H1 (cell line): ENCODE measurements at regions not wholly inside any gene's neighbourhood (a gene's known extent, or its start where the extent isn't known, plus 50 kb on each side); places are given as distances from the start of the nearest gene placed in this dataset.

ENCODE experiments used
- CTCF ChIA-PET: fragments of 300-600 bp; sonication (Branson Sonifier 250); formaldehyde crosslinking; loops from one replicate; lab custom pipeline; 2021; ENCODE audit not compliant: partially characterized antibody; lab: Charles Lee
- POLR2A ChIA-PET: fragments of 300-600 bp; sonication (Branson Sonifier 250); formaldehyde crosslinking; loops from one replicate; lab custom pipeline; 2021; ENCODE audit warnings: inconsistent platforms; ENCODE audit not compliant: partially characterized antibody; lab: Charles Lee
- DNase-seq, 2 experiments: peaks; one replicate each; pipeline versions ENCODE4 v3.0.0 to v3.0.0-alpha.2; 2010 to 2022; ENCODE audit warnings: low spot score in 2 of 2, low read depth in 1 of 2, mixed read lengths in 1 of 2
- FAIRE-seq: peaks from 2 replicates; lab custom pipeline; 2011; peaks lifted over from hg19 to GRCh38; lab: Jason Lieb, UNC
- H2AFZ ChIP-seq: 2 replicates; pipeline ENCODE4 v1.8.1; 2012; ENCODE audit warnings: low read length, inconsistent platforms
- H2AK5ac ChIP-seq: 2 replicates; pipeline ENCODE4 v1.6.1; 2013; ENCODE audit warnings: low read depth, low read length
- H2BK120ac ChIP-seq: replicated peaks from 2 replicates; pipeline ENCODE3; 2013; ENCODE audit warnings: low read depth, low read length, inconsistent platforms
- H2BK12ac ChIP-seq: 2 replicates; pipeline ENCODE4 v1.6.1; 2013; ENCODE audit warnings: low read depth, low read length
- H2BK15ac ChIP-seq: 2 replicates; pipeline ENCODE4 v1.6.1; 2013; ENCODE audit warnings: low read length
- H2BK20ac ChIP-seq: 2 replicates; pipeline ENCODE4 v1.6.1; 2013; ENCODE audit warnings: low read length
- H2BK5ac ChIP-seq: 2 replicates; pipeline ENCODE4 v1.6.1; 2013; ENCODE audit warnings: low read depth, low read length
- H3K14ac ChIP-seq: 2 replicates; pipeline ENCODE4 v1.6.1; 2013; ENCODE audit warnings: inconsistent platforms; ENCODE audit not compliant: insufficient read length
- H3K18ac ChIP-seq: 2 replicates; pipeline ENCODE4 v1.6.1; 2013; ENCODE audit warnings: low read length; ENCODE audit errors: extremely low read depth
- H3K23ac ChIP-seq: 2 replicates; pipeline ENCODE4 v1.6.1; 2013; ENCODE audit warnings: inconsistent platforms; ENCODE audit not compliant: insufficient read length
- H3K23me2 ChIP-seq: 2 replicates; pipeline ENCODE4 v1.6.1; 2013; ENCODE audit warnings: low read depth, low read length
- H3K27ac ChIP-seq: 2 replicates; pipeline ENCODE4 v1.6.1; 2011; ENCODE audit warnings: low read depth, low read length, inconsistent platforms
- H3K27me3 ChIP-seq, 4 experiments: replicated peaks in 1 of 4; 1 replicate in 1 of 4; 2 replicates in 3 of 4; pipeline versions ENCODE4 v1.6.1 to v1.8.1; 2011 to 2013; ENCODE audit warnings: low read length in 3 of 4, mild to moderate bottlenecking in 3 of 4, inconsistent platforms in 2 of 4, mixed read lengths in 2 of 4, moderate library complexity in 1 of 4; ENCODE audit not compliant: control insufficient read depth in 3 of 4, insufficient read depth in 3 of 4; ENCODE audit errors: extremely low read depth in 1 of 4
- H3K36me3 ChIP-seq, 4 experiments: 2 replicates each; pipeline versions ENCODE4 v1.6.1 to v1.8.1; 2011 to 2013; ENCODE audit warnings: mild to moderate bottlenecking in 4 of 4, low read length in 3 of 4, moderate library complexity in 2 of 4, control low read depth in 1 of 4, inconsistent platforms in 1 of 4; ENCODE audit not compliant: insufficient read depth in 4 of 4, control insufficient read depth in 2 of 4
- H3K4ac ChIP-seq: replicated peaks from 2 replicates; pipeline ENCODE3; 2013; ENCODE audit warnings: low read length, low read depth, mixed read lengths, inconsistent platforms; ENCODE audit not compliant: insufficient read length
- H3K4me1 ChIP-seq, 4 experiments: replicated peaks in 1 of 4; 1 replicate in 1 of 4; 2 replicates in 3 of 4; pipeline versions ENCODE4 v1.6.1 to v1.8.1; 2011 to 2013; ENCODE audit warnings: low read length in 3 of 4, inconsistent platforms in 2 of 4, mixed read lengths in 1 of 4; ENCODE audit not compliant: insufficient read depth in 4 of 4, control insufficient read depth in 3 of 4
- H3K4me2 ChIP-seq, 2 experiments: 2 replicates each; pipeline versions ENCODE4 v1.6.1 to v1.8.1; 2011 to 2013; ENCODE audit warnings: low read depth in 2 of 2, low read length in 2 of 2, control low read depth in 1 of 2, inconsistent platforms in 1 of 2, mild to moderate bottlenecking in 1 of 2; ENCODE audit not compliant: insufficient read depth in 1 of 2
- H3K4me3 ChIP-seq, 4 experiments: fragments of 200-600, 300-600 bp in 1 of 4; sonication (generic), shearing (Covaris generic), sonication (Bioruptor Twin) in 1 of 4; 2 replicates each; pipeline versions ENCODE4 v1.5.1 to v1.8.1; 2011 to 2016; ENCODE audit warnings: low read length in 4 of 4, low read depth in 3 of 4, control low read depth in 2 of 4, inconsistent platforms in 2 of 4, mild to moderate bottlenecking in 2 of 4, mixed read lengths in 1 of 4, moderate library complexity in 1 of 4; ENCODE audit not compliant: insufficient read depth in 2 of 4; ENCODE audit errors: extremely low read depth in 1 of 4
- H3K56ac ChIP-seq: replicated peaks from 2 replicates; pipeline ENCODE3; 2013; ENCODE audit warnings: low read depth, mild to moderate bottlenecking, mixed read lengths, low read length, inconsistent platforms; ENCODE audit not compliant: insufficient read length
- H3K79me1 ChIP-seq: 2 replicates; pipeline ENCODE4 v1.6.1; 2013; ENCODE audit warnings: low read depth, low read length, control low read depth
- H3K79me2 ChIP-seq, 2 experiments: 2 replicates each; pipeline versions ENCODE4 v1.6.1 to v1.8.1; 2012 to 2013; ENCODE audit warnings: low read length in 2 of 2, mild to moderate bottlenecking in 2 of 2, inconsistent platforms in 1 of 2; ENCODE audit not compliant: insufficient read depth in 2 of 2, control insufficient read depth in 1 of 2
- H3K9ac ChIP-seq, 4 experiments: replicated peaks in 1 of 4; 1 replicate in 1 of 4; 2 replicates in 3 of 4; pipeline versions ENCODE4 v1.6.1 to v1.8.1; 2011 to 2013; ENCODE audit warnings: low read depth in 3 of 4, low read length in 3 of 4, control low read depth in 2 of 4, mild to moderate bottlenecking in 2 of 4, moderate library complexity in 2 of 4, inconsistent platforms in 1 of 4; ENCODE audit errors: extremely low read depth in 1 of 4
- H3K9me3 ChIP-seq, 2 experiments: 2 replicates each; pipeline versions ENCODE4 v1.6.1 to v1.8.1; 2012 to 2013; ENCODE audit warnings: mild to moderate bottlenecking in 2 of 2, moderate library complexity in 2 of 2, control low read depth in 1 of 2, inconsistent platforms in 1 of 2, low read depth in 1 of 2, low read length in 1 of 2, mixed read lengths in 1 of 2; ENCODE audit not compliant: insufficient read depth in 2 of 2
- H4K20me1 ChIP-seq, 2 experiments: replicated peaks in 1 of 2; 2 replicates each; pipeline versions ENCODE3 to v1.8.1; 2011 to 2013; ENCODE audit warnings: inconsistent platforms in 2 of 2, low read length in 2 of 2, mild to moderate bottlenecking in 1 of 2; ENCODE audit not compliant: insufficient read depth in 2 of 2, control insufficient read depth in 1 of 2
- H4K5ac ChIP-seq: 2 replicates; pipeline ENCODE4 v1.6.1; 2013; ENCODE audit warnings: low read length, low read depth, mixed read lengths, inconsistent platforms; ENCODE audit not compliant: insufficient read length
- H4K8ac ChIP-seq: 2 replicates; pipeline ENCODE4 v1.8.0; 2013; ENCODE audit warnings: mild to moderate bottlenecking, moderate library complexity, low read length, inconsistent platforms; ENCODE audit not compliant: insufficient read depth; ENCODE audit errors: extremely low read depth
- H4K91ac ChIP-seq: replicated peaks from 2 replicates; pipeline ENCODE3; 2013; ENCODE audit warnings: low read length, mixed read lengths, inconsistent platforms; ENCODE audit not compliant: insufficient read length
- ASH2L ChIP-seq: fragments of 200-600, 300-600 bp; sonication (generic); IDR thresholded peaks from one replicate; pipeline ENCODE4 v1.7.1; 2017; ENCODE audit warnings: low read length
- BACH1 ChIP-seq: IDR thresholded peaks from 2 replicates; pipeline ENCODE4 v1.6.1; 2012; ENCODE audit warnings: low read length, improper control_type of control experiment
- CHD1 ChIP-seq: IDR thresholded peaks from 2 replicates; pipeline ENCODE4 v1.6.1; 2012; ENCODE audit warnings: low read depth, low read length, improper control_type of control experiment
- EGR1 ChIP-seq: IDR thresholded peaks from 2 replicates; pipeline ENCODE4 v1.6.1; 2011; ENCODE audit warnings: low read depth, low read length, borderline replicate concordance
- GABPA ChIP-seq: IDR thresholded peaks from 2 replicates; pipeline ENCODE4 v1.6.1; 2011; ENCODE audit warnings: mild to moderate bottlenecking, low read length, moderate library complexity, borderline replicate concordance; ENCODE audit not compliant: insufficient read depth
- GTF2F1 ChIP-seq: IDR thresholded peaks from 2 replicates; pipeline ENCODE4 v1.6.1; 2012; ENCODE audit warnings: low read depth, low read length, improper control_type of control experiment, borderline replicate concordance
- MAX ChIP-seq: IDR thresholded peaks from 2 replicates; pipeline ENCODE4 v1.6.1; 2012; ENCODE audit warnings: inconsistent platforms
- PHF8 ChIP-seq: fragments of 200-600 bp; sonication (generic); conservative IDR thresholded peaks from 2 replicates; pipeline ENCODE4 v1.7.1; 2012; ENCODE audit warnings: low read depth, mild to moderate bottlenecking, inconsistent platforms, low read length, moderate library complexity
- RAD21 ChIP-seq, 2 experiments: IDR thresholded peaks in 1 of 2; conservative IDR thresholded peaks in 1 of 2; 2 replicates each; pipeline ENCODE4 v1.6.1; 2011; ENCODE audit warnings: low read depth in 2 of 2, low read length in 2 of 2, improper control_type of control experiment in 1 of 2, inconsistent platforms in 1 of 2, mild to moderate bottlenecking in 1 of 2, moderate library complexity in 1 of 2
- RFX5 ChIP-seq: IDR thresholded peaks from 2 replicates; pipeline ENCODE4 v1.6.1; 2011; ENCODE audit warnings: low read depth, low read length, improper control_type of control experiment, borderline replicate concordance
- RNF2 ChIP-seq: fragments of 200-900, 300-1000 bp; sonication (generic); IDR thresholded peaks from 2 replicates; pipeline ENCODE4 v1.7.1; 2016; ENCODE audit warnings: borderline replicate concordance, low read depth, mild to moderate bottlenecking, antibody characterized with exemption, low read length; ENCODE audit not compliant: poor library complexity, severe bottlenecking; ENCODE audit errors: missing control alignments
- RXRA ChIP-seq: IDR thresholded peaks from 2 replicates; pipeline ENCODE4 v1.6.1; 2011; ENCODE audit warnings: low read depth, mild to moderate bottlenecking, low read length, moderate library complexity; ENCODE audit not compliant: insufficient read depth
- SUZ12 ChIP-seq: fragments of 200-600 bp; sonication (generic); IDR thresholded peaks from 2 replicates; pipeline ENCODE4 v1.6.1; 2012; ENCODE audit warnings: mild to moderate bottlenecking, inconsistent platforms, low read length, moderate library complexity, mixed read lengths
- TBP ChIP-seq: IDR thresholded peaks from 2 replicates; pipeline ENCODE4 v1.6.1; 2011; ENCODE audit warnings: low read depth, low read length, improper control_type of control experiment
- TCF12 ChIP-seq: IDR thresholded peaks from 2 replicates; pipeline ENCODE4 v1.6.1; 2011; ENCODE audit warnings: low read depth, mild to moderate bottlenecking, low read length
- WGBS, 2 experiments: shearing (Covaris generic) in 1 of 2; methylation state at CpG; one replicate each; pipeline versions ENCODE4 v1.1.6 to v1.1.7; 2013 to 2015; ENCODE audit warnings: low lambda C conversion rate in 2 of 2, mixed read lengths in 2 of 2, inconsistent platforms in 1 of 2, low coverage in 1 of 2, missing lambda C conversion rate in 1 of 2; ENCODE audit not compliant: insufficient replicate concordance in 2 of 2, insufficient coverage in 1 of 2, insufficient read length in 1 of 2; ENCODE audit errors: extremely low coverage in 1 of 2, missing lambda C conversion rate in 1 of 2; 5-methylcytosine and 5-hydroxymethylcytosine counted together

- no peak overlapping the region for H4K5ac ChIP-seq
- H3K27ac ChIP-seq = no peak overlapping the region
- no peaks in the 10 kb centered on the region for H3K23me2 ChIP-seq
- H3K4me3 ChIP-seq = no peak overlapping the region
- no peak overlapping the region for H4K91ac ChIP-seq
- H2BK120ac ChIP-seq = no peak overlapping the region
- H3K9ac ChIP-seq = no peak overlapping the region
- H3K56ac ChIP-seq = no peak overlapping the region
- H3K79me2 ChIP-seq = no peaks in the 10 kb centered on the region
- POLR2A ChIA-PET = no interaction called here
- no peaks in the 10 kb centered on the region for H3K79me1 ChIP-seq
- H2AFZ ChIP-seq = no peak overlapping the region
- no peak overlapping the region for H2AK5ac ChIP-seq
- H2BK20ac ChIP-seq = no peak overlapping the region
- no peak overlapping the region for H2BK12ac ChIP-seq
- no peak overlapping the region for H3K14ac ChIP-seq
- no peaks in the 10 kb centered on the region for H3K27me3 ChIP-seq
- H3K4me2 ChIP-seq = no peak overlapping the region
- no peak overlapping the region for H3K23ac ChIP-seq
- H2BK5ac ChIP-seq = no peak overlapping the region
- CTCF ChIA-PET = no interaction called here
- WGBS, 2 experiments = 88% methylated on average over 2 of the region's 2 CpGs; no CpG with 5 or more reads in 1 of the 2 experiments
- H3K36me3 ChIP-seq = no peaks in the 10 kb centered on the region
- H3K4ac ChIP-seq = no peak overlapping the region
- no peaks in the 10 kb centered on the region for H3K9me3 ChIP-seq
- H4K8ac ChIP-seq = no peak overlapping the region
- no peak overlapping the region for H2BK15ac ChIP-seq
- no peak overlapping the region for H3K18ac ChIP-seq
- DNase-seq (no peak), FAIRE-seq (no peak)
- no peaks in the 10 kb centered on the region for H3K4me1 ChIP-seq
- H4K20me1 ChIP-seq = no peaks in the 10 kb centered on the region
- TF ChIP-seq ASH2L (no peak), TBP (no peak), SUZ12 (no peak), PHF8 (no peak), BACH1 (no peak), GABPA (no peak), EGR1 (no peak), RFX5 (no peak), GTF2F1 (no peak), MAX (no peak), RAD21 (IDR thresholded peaks at IDR 0.05 in 1 of 2, conservative IDR thresholded peaks at IDR 0.05 in 1 of 2; ENCODE audit: low read depth in 2 of 2, low read length in 2 of 2) (no peak), TCF12 (no peak), RNF2 (no peak), RXRA (no peak), CHD1 (no peak)
Measured at GRCh38 chr4:181834071-181834470, 409.1 kb upstream of the TENM3 start.
